Psoas muscle (tissue), 7 donors: ENCODE measurements at regions not wholly inside any gene's neighbourhood (a gene's known extent, or its start where the extent isn't known, plus 50 kb on each side); places are given as distances from the start of the nearest gene placed in this dataset.

Experiments used
- ATAC-seq, 4 donors: fragments of 200-7000 bp; cut with Tn5 transposase; one replicate each; pipeline ENCODE4 v1.9.1; 2020; ENCODE audit warnings: moderate library complexity in 3 of 4, mild to moderate bottlenecking in 2 of 4
- DNase-seq, 2 donors: peaks; one replicate each; pipeline ENCODE4 v3.0.0-alpha.2; 2020
- H3K27ac ChIP-seq: fragments of 200-600 bp; one replicate; pipeline ENCODE4 v1.8.0; 2022
- H3K27me3 ChIP-seq, 3 donors: fragments of 200-600 bp in 1 of 3; one replicate each; pipeline versions ENCODE4 v1.6.1 to v1.8.0; 2013 to 2022; ENCODE audit warnings: low read length in 2 of 3, mild to moderate bottlenecking in 2 of 3, moderate library complexity in 1 of 3; ENCODE audit not compliant: insufficient read depth in 3 of 3
- H3K36me3 ChIP-seq, 2 donors: fragments of 200-600 bp in 1 of 2; one replicate each; pipeline versions ENCODE4 v1.6.1 to v1.8.0; 2013 to 2022; ENCODE audit warnings: low read depth in 1 of 2, mild to moderate bottlenecking in 1 of 2, moderate library complexity in 1 of 2; ENCODE audit not compliant: insufficient read depth in 1 of 2
- H3K4me1 ChIP-seq: fragments of 200-600 bp; one replicate; pipeline ENCODE4 v1.8.0; 2022
- H3K4me3 ChIP-seq: fragments of 200-600 bp; one replicate; pipeline ENCODE4 v1.8.0; 2022; ENCODE audit warnings: mild to moderate bottlenecking
- H3K9me3 ChIP-seq: fragments of 200-600 bp; one replicate; pipeline ENCODE4 v1.8.0; 2022
- WGBS, 3 donors: extraction: QIAGEN DNeasy Blood & Tissue Kit; methylation state at CpG; one replicate each; pipeline versions ENCODE4 v1.1.6 to v1.1.7; 2013; 5-methylcytosine and 5-hydroxymethylcytosine counted together
- intact Hi-C, 2 donors: fragments of 100-400 bp; cut with DNase I; formaldehyde crosslinking; loops; one replicate each; pipeline versions ENCODE4 v1.11.0 to v1.14.2; 2022
- TF ChIP-seq, protein P1 (sequence below): fragments of 200-600 bp; IDR thresholded peaks from one replicate; pipeline ENCODE4 v1.8.0; 2022; ENCODE audit warnings: antibody characterized with exemption
- donor health status: healthy with polysubstance abuse.
- donor health status: DM: no; HTN: no; CAD: no; lungs with moderate emphysema.
- donor health status: Bipolar disorder and iron deficiency.
- donor health status: healthy.
- donor health status: DM: yes; HTN: yes; CAD: no.
- donor health status: DM: no; HTN: no; CAD: no.
- donor health status: DM: yes; HTN: yes; CAD: no.

DNA sequence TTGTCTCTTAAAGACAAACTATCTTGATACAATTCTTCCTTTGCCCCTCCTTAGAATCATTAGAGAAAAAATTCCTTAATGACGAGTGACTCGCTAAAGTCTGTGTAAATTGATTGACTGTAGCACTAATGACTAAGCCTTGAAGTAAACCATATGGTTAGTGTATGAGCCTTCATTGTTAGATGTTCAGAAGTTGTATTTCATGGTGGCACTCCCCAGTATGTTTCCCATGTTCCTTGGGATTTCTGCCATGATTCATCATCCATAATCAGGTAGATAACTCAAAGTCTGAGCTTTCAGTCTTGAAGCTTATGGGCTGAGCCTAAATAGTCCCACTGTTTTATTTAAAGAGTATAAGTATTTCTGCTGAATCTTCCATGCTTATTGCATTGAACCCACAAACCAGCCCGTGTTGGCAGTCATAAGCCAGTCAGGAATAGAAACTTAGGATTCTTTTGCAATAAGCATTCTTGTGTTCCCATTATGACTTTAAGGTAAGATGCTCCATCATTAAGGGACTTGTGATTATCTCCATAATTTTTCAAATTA is 371.2 kb upstream of the RARB start:
- WGBS, 3 donors, result 68 to 80% (median 69%) methylated on average over 3 of the region's 3 CpGs
- intact Hi-C loops, result no loop called here
- no peaks in the 10 kb centered on the region for H3K36me3 ChIP-seq
- DNase-seq, result no peak
- no peak for ATAC-seq
- H3K4me1 ChIP-seq, result no peaks in the 10 kb centered on the region
- H3K27me3 ChIP-seq, result no peaks in the 10 kb centered on the region
- no peak overlapping the region for H3K4me3 ChIP-seq
- no peak overlapping the region for H3K27ac ChIP-seq
- no peaks in the 10 kb centered on the region for H3K9me3 ChIP-seq
- TF ChIP-seq, protein P1, sequence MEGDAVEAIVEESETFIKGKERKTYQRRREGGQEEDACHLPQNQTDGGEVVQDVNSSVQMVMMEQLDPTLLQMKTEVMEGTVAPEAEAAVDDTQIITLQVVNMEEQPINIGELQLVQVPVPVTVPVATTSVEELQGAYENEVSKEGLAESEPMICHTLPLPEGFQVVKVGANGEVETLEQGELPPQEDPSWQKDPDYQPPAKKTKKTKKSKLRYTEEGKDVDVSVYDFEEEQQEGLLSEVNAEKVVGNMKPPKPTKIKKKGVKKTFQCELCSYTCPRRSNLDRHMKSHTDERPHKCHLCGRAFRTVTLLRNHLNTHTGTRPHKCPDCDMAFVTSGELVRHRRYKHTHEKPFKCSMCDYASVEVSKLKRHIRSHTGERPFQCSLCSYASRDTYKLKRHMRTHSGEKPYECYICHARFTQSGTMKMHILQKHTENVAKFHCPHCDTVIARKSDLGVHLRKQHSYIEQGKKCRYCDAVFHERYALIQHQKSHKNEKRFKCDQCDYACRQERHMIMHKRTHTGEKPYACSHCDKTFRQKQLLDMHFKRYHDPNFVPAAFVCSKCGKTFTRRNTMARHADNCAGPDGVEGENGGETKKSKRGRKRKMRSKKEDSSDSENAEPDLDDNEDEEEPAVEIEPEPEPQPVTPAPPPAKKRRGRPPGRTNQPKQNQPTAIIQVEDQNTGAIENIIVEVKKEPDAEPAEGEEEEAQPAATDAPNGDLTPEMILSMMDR, result no peak

DNA sequence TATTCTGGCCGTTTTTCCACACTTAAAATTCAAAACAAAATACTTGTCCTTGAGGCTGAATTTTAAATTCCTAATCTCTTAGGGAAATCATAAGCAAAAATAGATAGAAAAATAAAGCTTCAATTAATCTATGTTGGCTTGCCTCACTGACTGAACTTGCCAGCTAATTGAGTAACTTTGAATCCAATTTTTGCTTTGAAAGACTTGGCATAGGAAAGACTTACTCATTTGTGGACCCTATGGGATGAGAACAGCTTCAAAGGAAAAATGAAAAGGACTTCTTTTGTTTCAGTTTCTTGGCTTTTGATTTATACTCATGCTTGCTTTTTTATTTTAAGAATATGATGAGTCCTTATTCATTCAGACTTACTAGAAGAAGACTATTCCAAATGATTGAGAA is 370.7 kb upstream of the RARB start:
- Histone ChIP-seq H3K27me3 (no peaks in the 10 kb centered on the region), H3K27ac (no peak overlapping the region), H3K9me3 (no peaks in the 10 kb centered on the region), H3K4me3 (no peak overlapping the region), H3K36me3 (no peaks in the 10 kb centered on the region), H3K4me1 (no peaks in the 10 kb centered on the region)
- TF ChIP-seq, protein P1, result no peak
- WGBS, 3 donors, result 48 to 59% (median 49%) methylated on average over 1 of the region's 1 CpG
- DNase-seq, result no peak
- ATAC-seq, result no peak
- intact Hi-C loops, result no loop called here

DNA sequence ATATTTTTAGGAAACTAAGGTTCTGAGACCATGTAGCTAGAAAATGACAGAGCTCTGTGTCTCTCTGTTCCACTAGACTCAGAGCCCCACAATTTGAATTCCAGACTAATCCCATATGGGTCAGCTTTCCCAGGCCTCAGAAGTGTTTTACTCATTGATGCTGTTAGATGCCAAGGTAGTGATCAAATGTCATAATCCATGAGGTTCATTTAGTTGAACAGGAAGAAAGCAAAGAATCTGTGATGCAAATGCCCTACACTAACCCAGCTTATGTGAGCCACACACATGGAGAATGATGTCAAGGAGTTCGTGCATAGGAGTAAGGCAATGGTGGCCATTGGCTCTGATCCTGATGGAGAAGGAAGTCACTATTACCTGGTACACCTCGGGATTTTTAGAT is 363.4 kb upstream of the RARB start:
- H3K27me3 ChIP-seq, result no peaks in the 10 kb centered on the region
- intact Hi-C loops, result no loop called here

DNA sequence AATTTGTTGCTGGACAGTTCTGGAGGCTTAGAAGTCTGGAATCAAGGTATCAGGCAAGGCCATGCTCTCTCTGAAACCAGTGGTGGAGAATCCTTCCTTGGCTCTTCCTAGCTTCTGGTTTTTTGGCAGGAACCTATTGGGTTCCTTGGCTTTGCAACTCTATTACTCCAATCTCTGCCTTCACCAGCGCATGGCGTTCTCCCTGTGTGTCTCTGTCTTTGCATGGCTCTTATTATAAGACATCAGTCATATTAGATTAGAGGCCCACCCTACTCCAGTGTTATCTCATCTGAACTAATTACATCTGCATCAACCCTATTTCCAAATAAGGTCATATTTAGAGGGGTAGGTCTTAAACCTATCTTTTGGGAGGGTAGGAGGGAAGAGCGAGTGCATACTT is 358.1 kb upstream of the RARB start:
- intact Hi-C loops, result no loop called here
- Histone ChIP-seq H3K36me3 (no peaks in the 10 kb centered on the region), H3K27me3 (no peaks in the 10 kb centered on the region), H3K27ac (no peak overlapping the region), H3K9me3 (no peaks in the 10 kb centered on the region), H3K4me1 (peaks cover 8% of the 10 kb centered on the region), H3K4me3 (no peak overlapping the region)
- ATAC-seq (no peak), DNase-seq (no peak)
- TF ChIP-seq, protein P1, result no peak
- WGBS, 3 donors, result 90 to 95% (median 92%) methylated on average over 3 of the region's 3 CpGs

More for the DNA sequence above, 363.4 kb upstream of the RARB start:
- Histone ChIP-seq H3K4me1 (no peaks in the 10 kb centered on the region), H3K4me3 (no peak overlapping the region), H3K36me3 (no peaks in the 10 kb centered on the region), H3K27ac (no peak overlapping the region), H3K9me3 (no peaks in the 10 kb centered on the region)
- ATAC-seq, result peak in 1 of 4 donors; percentile 34
- WGBS, 3 donors, result 65 to 84% (median 72%) methylated on average over 2 of the region's 2 CpGs
- TF ChIP-seq, protein P1, result no peak
- DNase-seq, result no peak

DNA sequence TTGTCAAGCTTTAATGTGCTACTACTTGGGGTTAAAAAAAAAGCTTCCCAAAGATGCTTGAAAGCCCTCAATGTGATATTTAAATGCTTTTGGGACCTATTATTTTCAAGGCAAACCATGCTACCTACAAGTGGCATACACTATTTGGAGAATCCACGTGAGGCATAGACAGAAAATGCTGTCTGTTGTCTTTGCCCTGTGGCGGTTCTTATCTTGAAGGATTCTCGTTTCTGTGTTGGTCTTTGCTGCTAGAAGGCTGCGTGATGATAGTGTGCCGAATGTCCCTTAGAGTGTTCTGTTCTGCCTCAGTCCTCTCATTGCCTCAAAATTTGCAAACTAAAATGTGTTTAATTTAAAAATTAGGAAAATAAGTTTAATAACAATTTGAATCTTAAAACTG is 356.2 kb upstream of the RARB start:
- Histone ChIP-seq H3K4me1 (peaks cover 8% of the 10 kb centered on the region), H3K4me3 (no peak overlapping the region), H3K27ac (no peak overlapping the region), H3K36me3 (no peaks in the 10 kb centered on the region), H3K9me3 (no peaks in the 10 kb centered on the region), H3K27me3 (no peaks in the 10 kb centered on the region)
- TF ChIP-seq, protein P1, result no peak
- intact Hi-C loops, result no loop called here
- WGBS, 3 donors, result 90 to 93% (median 91%) methylated on average over 5 of the region's 5 CpGs
- ATAC-seq, result no peak
- no peak for DNase-seq
